ENCODE measurements at regions not wholly inside any gene's neighbourhood (a gene's known extent, or its start where the extent isn't known, plus 50 kb on each side); places are given as distances from the start of the nearest gene placed in this dataset.
"Not testable (repeated sequence)": the region's sequence is repeated elsewhere in the genome, so short reads cannot be mapped to it uniquely, and the experiment has no call there.

- WGBS, 2 donors, result 76 to 96% methylated on average over 1 of the region's 1 CpG
- H3K27me3 ChIP-seq (ENCODE audit: control insufficient read depth in 3 of 3, insufficient read depth in 3 of 3, low read length in 2 of 3), result no peaks in the 10 kb centered on the region
- no peak overlapping the region for H3K27ac ChIP-seq (ENCODE audit: low read depth in 1 of 2, low read length in 1 of 2)
- DNase-seq (no peak), ATAC-seq (ENCODE audit: insufficient read depth, low FRiP score) (no peak)
- H3K4me3 ChIP-seq, result no peak overlapping the region
- H3K36me3 ChIP-seq (ENCODE audit: control insufficient read depth in 4 of 4, insufficient read depth in 4 of 4, low read length in 4 of 4), result no peaks in the 10 kb centered on the region
- H3K9me3 ChIP-seq (ENCODE audit: control insufficient read depth in 4 of 4, insufficient read depth in 3 of 4, low read length in 3 of 4), result no peaks in the 10 kb centered on the region
- TF ChIP-seq, protein P1, sequence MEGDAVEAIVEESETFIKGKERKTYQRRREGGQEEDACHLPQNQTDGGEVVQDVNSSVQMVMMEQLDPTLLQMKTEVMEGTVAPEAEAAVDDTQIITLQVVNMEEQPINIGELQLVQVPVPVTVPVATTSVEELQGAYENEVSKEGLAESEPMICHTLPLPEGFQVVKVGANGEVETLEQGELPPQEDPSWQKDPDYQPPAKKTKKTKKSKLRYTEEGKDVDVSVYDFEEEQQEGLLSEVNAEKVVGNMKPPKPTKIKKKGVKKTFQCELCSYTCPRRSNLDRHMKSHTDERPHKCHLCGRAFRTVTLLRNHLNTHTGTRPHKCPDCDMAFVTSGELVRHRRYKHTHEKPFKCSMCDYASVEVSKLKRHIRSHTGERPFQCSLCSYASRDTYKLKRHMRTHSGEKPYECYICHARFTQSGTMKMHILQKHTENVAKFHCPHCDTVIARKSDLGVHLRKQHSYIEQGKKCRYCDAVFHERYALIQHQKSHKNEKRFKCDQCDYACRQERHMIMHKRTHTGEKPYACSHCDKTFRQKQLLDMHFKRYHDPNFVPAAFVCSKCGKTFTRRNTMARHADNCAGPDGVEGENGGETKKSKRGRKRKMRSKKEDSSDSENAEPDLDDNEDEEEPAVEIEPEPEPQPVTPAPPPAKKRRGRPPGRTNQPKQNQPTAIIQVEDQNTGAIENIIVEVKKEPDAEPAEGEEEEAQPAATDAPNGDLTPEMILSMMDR (IDR thresholded peaks at IDR 0.05; ENCODE audit: control extremely low read depth, extremely low read depth), result no peak
- H3K4me1 ChIP-seq (ENCODE audit: control insufficient read depth in 5 of 5, insufficient read depth in 5 of 5, low read length in 5 of 5), result peaks cover 0 to 2% (median 0%) of the 10 kb centered on the region in 5 donors
- no peak overlapping the region for H3K9ac ChIP-seq (ENCODE audit: insufficient read depth in 1 of 2, low read length in 2 of 2)
Measured at GRCh38 chr7:37604078-37604477, 79.5 kb upstream of the GPR141 start.

GRCh38 chr7:37617406-37617805 lies 66.2 kb upstream of the GPR141 start:
- WGBS, 2 donors, result 85 to 99% methylated on average over 10 to 14 of the region's 16 CpGs
- H3K27ac ChIP-seq (ENCODE audit: low read depth in 1 of 2, low read length in 1 of 2), result not testable (repeated sequence)

GRCh38 chr7:37633048-37633447 lies 50.5 kb upstream of the GPR141 start:
- DNase-seq (no peak), ATAC-seq (ENCODE audit: insufficient read depth, low FRiP score) (no peak)
- Histone ChIP-seq H3K36me3 (ENCODE audit: control insufficient read depth in 4 of 4, insufficient read depth in 4 of 4, low read length in 4 of 4) (no peaks in the 10 kb centered on the region), H3K9me3 (ENCODE audit: control insufficient read depth in 4 of 4, insufficient read depth in 3 of 4, low read length in 3 of 4) (peaks cover 0 to 9% (median 6%) of the 10 kb centered on the region in 4 donors), H3K4me3 (no peak overlapping the region), H3K27ac (ENCODE audit: low read depth in 1 of 2, low read length in 1 of 2) (no peak overlapping the region), H3K4me1 (ENCODE audit: control insufficient read depth in 5 of 5, insufficient read depth in 5 of 5, low read length in 5 of 5) (no peaks in the 10 kb centered on the region), H3K9ac (ENCODE audit: insufficient read depth in 1 of 2, low read length in 2 of 2) (no peak overlapping the region), H3K27me3 (ENCODE audit: control insufficient read depth in 3 of 3, insufficient read depth in 3 of 3, low read length in 2 of 3) (no peaks in the 10 kb centered on the region)
- WGBS, 2 donors, result 60 to 78% methylated on average over 1 of the region's 1 CpG
- TF ChIP-seq, protein P1 (IDR thresholded peaks at IDR 0.05; ENCODE audit: control extremely low read depth, extremely low read depth), result no peak

More at GRCh38 chr7:37617406-37617805, 66.2 kb upstream of the GPR141 start:
- H3K4me1 ChIP-seq (ENCODE audit: control insufficient read depth in 5 of 5, insufficient read depth in 5 of 5, low read length in 5 of 5); H3K27me3 ChIP-seq (ENCODE audit: control insufficient read depth in 3 of 3, insufficient read depth in 3 of 3, low read length in 2 of 3); H3K4me3 ChIP-seq; H3K9ac ChIP-seq (ENCODE audit: insufficient read depth in 1 of 2, low read length in 2 of 2); H3K36me3 ChIP-seq (ENCODE audit: control insufficient read depth in 4 of 4, insufficient read depth in 4 of 4, low read length in 4 of 4); H3K9me3 ChIP-seq (ENCODE audit: control insufficient read depth in 4 of 4, insufficient read depth in 3 of 4, low read length in 3 of 4); ATAC-seq (ENCODE audit: insufficient read depth, low FRiP score); DNase-seq: not testable (repeated sequence)
